ENCODE measurements at regions not wholly inside any gene's neighbourhood (a gene's known extent, or its start where the extent isn't known, plus 50 kb on each side); places are given as distances from the start of the nearest gene placed in this dataset.

DNA sequence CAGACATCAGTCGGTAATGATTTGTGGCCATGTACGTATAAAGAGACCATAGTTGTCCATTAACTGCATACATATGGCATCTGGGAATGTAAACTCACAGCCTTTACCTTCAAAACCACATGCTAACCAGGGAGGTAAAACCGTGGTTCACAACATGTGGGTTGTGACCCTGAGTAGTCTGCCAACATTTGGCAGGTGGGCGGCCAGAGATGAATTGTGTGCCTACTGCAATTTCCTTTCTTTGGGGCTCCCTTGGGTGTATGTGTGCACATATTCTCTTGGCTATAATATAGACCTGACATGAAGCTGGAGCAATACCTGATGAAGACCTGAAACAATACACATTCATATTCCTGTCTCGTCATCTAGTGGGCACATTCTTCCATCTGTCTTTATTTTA, 396.0 kb downstream of the MLLT3 start:
- TF ChIP-seq, protein P1, sequence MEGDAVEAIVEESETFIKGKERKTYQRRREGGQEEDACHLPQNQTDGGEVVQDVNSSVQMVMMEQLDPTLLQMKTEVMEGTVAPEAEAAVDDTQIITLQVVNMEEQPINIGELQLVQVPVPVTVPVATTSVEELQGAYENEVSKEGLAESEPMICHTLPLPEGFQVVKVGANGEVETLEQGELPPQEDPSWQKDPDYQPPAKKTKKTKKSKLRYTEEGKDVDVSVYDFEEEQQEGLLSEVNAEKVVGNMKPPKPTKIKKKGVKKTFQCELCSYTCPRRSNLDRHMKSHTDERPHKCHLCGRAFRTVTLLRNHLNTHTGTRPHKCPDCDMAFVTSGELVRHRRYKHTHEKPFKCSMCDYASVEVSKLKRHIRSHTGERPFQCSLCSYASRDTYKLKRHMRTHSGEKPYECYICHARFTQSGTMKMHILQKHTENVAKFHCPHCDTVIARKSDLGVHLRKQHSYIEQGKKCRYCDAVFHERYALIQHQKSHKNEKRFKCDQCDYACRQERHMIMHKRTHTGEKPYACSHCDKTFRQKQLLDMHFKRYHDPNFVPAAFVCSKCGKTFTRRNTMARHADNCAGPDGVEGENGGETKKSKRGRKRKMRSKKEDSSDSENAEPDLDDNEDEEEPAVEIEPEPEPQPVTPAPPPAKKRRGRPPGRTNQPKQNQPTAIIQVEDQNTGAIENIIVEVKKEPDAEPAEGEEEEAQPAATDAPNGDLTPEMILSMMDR (conservative IDR thresholded peaks at IDR 0.05): no peak
- TF ChIP-seq ZFX (IDR thresholded peaks at IDR 0.05): no peak

Measured in C4-2B (cell line).